Body of pancreas (tissue), 4 donors: ENCODE measurements at regions not wholly inside any gene's neighbourhood (a gene's known extent, or its start where the extent isn't known, plus 50 kb on each side); places are given as distances from the start of the nearest gene placed in this dataset.

Experiments
- POLR2A ChIP-seq, 3 donors: fragments of 450-650 bp; IDR thresholded peaks; one replicate each; pipeline ENCODE4 v1.6.1; 2016; ENCODE audit warnings: antibody characterized with exemption in 3 of 3, mild to moderate bottlenecking in 2 of 3
- TF ChIP-seq, protein P1 (sequence below), 7 experiments: fragments of 450-650 bp in 4 of 7; fragments of 200-600 bp in 3 of 7; sonication (generic) in 3 of 7; IDR thresholded peaks; one replicate each; pipeline ENCODE4 v1.5.1; 2016 to 2019; ENCODE audit warnings: antibody characterized with exemption in 7 of 7

GRCh38 chr21:33174756-33175155 lies 55.0 kb upstream of the IFNAR2 start:
- TF ChIP-seq, protein P1, sequence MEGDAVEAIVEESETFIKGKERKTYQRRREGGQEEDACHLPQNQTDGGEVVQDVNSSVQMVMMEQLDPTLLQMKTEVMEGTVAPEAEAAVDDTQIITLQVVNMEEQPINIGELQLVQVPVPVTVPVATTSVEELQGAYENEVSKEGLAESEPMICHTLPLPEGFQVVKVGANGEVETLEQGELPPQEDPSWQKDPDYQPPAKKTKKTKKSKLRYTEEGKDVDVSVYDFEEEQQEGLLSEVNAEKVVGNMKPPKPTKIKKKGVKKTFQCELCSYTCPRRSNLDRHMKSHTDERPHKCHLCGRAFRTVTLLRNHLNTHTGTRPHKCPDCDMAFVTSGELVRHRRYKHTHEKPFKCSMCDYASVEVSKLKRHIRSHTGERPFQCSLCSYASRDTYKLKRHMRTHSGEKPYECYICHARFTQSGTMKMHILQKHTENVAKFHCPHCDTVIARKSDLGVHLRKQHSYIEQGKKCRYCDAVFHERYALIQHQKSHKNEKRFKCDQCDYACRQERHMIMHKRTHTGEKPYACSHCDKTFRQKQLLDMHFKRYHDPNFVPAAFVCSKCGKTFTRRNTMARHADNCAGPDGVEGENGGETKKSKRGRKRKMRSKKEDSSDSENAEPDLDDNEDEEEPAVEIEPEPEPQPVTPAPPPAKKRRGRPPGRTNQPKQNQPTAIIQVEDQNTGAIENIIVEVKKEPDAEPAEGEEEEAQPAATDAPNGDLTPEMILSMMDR (IDR thresholded peaks at IDR 0.05): no peak
- TF ChIP-seq POLR2A (IDR thresholded peaks at IDR 0.05): no peak
